H1 (cell line): ENCODE measurements at regions not wholly inside any gene's neighbourhood (a gene's known extent, or its start where the extent isn't known, plus 50 kb on each side); places are given as distances from the start of the nearest gene placed in this dataset.

ENCODE experiments used
- CEBPB ChIP-seq: IDR thresholded peaks from 2 replicates; pipeline ENCODE4 v1.6.1; 2012; ENCODE audit warnings: low read depth, low read length
- CREB1 ChIP-seq: IDR thresholded peaks from 2 replicates; pipeline ENCODE4 v1.6.1; 2012; ENCODE audit warnings: inconsistent platforms
- EP300 ChIP-seq, 2 experiments: IDR thresholded peaks; 1 replicate in 1 of 2; 2 replicates in 1 of 2; pipeline ENCODE4 v1.6.1; 2011 to 2012; ENCODE audit warnings: low read depth in 2 of 2, low read length in 2 of 2, mild to moderate bottlenecking in 2 of 2, borderline replicate concordance in 1 of 2, inconsistent platforms in 1 of 2, moderate library complexity in 1 of 2
- EZH2 ChIP-seq: fragments of 200-600 bp; sonication (generic); IDR thresholded peaks from 2 replicates; pipeline ENCODE4 v1.7.1; 2012; ENCODE audit warnings: low read depth, mild to moderate bottlenecking, moderate library complexity, low read length, inconsistent platforms; ENCODE audit not compliant: severe bottlenecking
- FOSL1 ChIP-seq: IDR thresholded peaks from 2 replicates; pipeline ENCODE4 v1.6.1; 2011; ENCODE audit warnings: mild to moderate bottlenecking, low read depth, low read length, moderate library complexity; ENCODE audit not compliant: insufficient read depth
- GTF2F1 ChIP-seq: IDR thresholded peaks from 2 replicates; pipeline ENCODE4 v1.6.1; 2012; ENCODE audit warnings: low read depth, low read length, improper control_type of control experiment, borderline replicate concordance
- JUND ChIP-seq: IDR thresholded peaks from 2 replicates; pipeline ENCODE4 v1.6.1; 2011; ENCODE audit warnings: mild to moderate bottlenecking, improper control_type of control experiment, low read length
- POLR2A ChIP-seq, 2 experiments: IDR thresholded peaks; 1 replicate in 1 of 2; 2 replicates in 1 of 2; pipeline ENCODE4 v1.6.1; 2011; ENCODE audit warnings: low read depth in 2 of 2, low read length in 2 of 2, mild to moderate bottlenecking in 2 of 2; ENCODE audit errors: control extremely low read depth in 1 of 2
- SP2 ChIP-seq: IDR thresholded peaks from 2 replicates; pipeline ENCODE4 v1.6.1; 2012; ENCODE audit warnings: mild to moderate bottlenecking, low read length, inconsistent platforms
- TEAD4 ChIP-seq: IDR thresholded peaks from 2 replicates; pipeline ENCODE4 v1.6.1; 2012; ENCODE audit warnings: low read depth, low read length, inconsistent platforms, mixed read lengths
- YY1 ChIP-seq: IDR thresholded peaks from 2 replicates; pipeline ENCODE4 v1.6.1; 2011; ENCODE audit warnings: low read depth, mild to moderate bottlenecking, low read length
- TF ChIP-seq, protein P1 (sequence below), 3 experiments: IDR thresholded peaks; 1 replicate in 2 of 3; 2 replicates in 1 of 3; pipeline versions ENCODE4 v1.5.1 to v1.6.1; 2011; ENCODE audit warnings: low read length in 3 of 3, mild to moderate bottlenecking in 3 of 3, inconsistent platforms in 2 of 3, low read depth in 1 of 3, moderate library complexity in 1 of 3; ENCODE audit not compliant: insufficient read depth in 1 of 3; ENCODE audit errors: control extremely low read depth in 1 of 3

DNA sequence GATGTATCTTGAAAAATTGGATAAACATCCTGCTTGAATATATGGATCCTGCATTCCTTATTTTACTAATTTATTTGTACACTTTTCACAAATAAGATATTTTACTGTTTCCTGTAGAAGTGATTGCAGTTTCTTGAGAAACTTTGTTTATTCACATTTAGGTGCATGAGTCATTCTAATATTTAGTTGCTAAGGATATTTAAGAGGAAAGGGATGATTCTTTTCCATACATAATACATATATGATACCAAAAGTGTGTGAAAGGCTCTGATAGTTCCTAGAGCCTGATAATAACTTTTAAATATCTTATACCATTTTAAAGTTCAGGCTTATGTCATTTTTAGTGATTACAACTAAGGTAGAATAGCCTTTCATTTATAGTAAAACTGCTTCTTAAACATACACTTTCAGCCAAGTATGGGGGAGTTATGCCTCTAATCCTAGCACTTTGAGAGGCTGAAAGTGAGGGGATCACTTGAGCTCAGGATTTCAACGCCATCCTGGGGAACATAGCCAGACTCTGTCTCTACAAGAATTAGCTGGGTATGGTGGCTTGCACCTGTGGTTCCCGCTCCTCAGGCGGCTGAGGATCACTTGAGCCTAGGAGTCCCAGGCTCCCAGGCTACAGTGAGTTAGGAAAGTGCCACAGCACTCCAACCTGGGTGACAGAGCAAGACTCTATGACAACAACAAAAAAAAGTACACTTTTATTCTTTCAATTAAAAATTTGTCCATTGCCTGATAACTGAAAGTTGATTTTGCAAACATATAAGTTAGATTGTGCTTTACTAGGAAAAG is 262.6 kb upstream of the LRIG3 start:
- TF ChIP-seq JUND = no peak
- TF ChIP-seq, protein P1, sequence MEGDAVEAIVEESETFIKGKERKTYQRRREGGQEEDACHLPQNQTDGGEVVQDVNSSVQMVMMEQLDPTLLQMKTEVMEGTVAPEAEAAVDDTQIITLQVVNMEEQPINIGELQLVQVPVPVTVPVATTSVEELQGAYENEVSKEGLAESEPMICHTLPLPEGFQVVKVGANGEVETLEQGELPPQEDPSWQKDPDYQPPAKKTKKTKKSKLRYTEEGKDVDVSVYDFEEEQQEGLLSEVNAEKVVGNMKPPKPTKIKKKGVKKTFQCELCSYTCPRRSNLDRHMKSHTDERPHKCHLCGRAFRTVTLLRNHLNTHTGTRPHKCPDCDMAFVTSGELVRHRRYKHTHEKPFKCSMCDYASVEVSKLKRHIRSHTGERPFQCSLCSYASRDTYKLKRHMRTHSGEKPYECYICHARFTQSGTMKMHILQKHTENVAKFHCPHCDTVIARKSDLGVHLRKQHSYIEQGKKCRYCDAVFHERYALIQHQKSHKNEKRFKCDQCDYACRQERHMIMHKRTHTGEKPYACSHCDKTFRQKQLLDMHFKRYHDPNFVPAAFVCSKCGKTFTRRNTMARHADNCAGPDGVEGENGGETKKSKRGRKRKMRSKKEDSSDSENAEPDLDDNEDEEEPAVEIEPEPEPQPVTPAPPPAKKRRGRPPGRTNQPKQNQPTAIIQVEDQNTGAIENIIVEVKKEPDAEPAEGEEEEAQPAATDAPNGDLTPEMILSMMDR (IDR thresholded peaks at IDR 0.05; ENCODE audit: control extremely low read depth in 1 of 3, insufficient read depth in 1 of 3, low read depth in 1 of 3, low read length in 3 of 3) = no peak
- no peak for TF ChIP-seq CEBPB
- TF ChIP-seq POLR2A (IDR thresholded peaks at IDR 0.05; ENCODE audit: control extremely low read depth in 1 of 2, low read depth in 2 of 2, low read length in 2 of 2) = no peak
- no peak for TF ChIP-seq EZH2
- no peak for TF ChIP-seq SP2
- TF ChIP-seq YY1 = no peak
- TF ChIP-seq GTF2F1 = no peak
- TF ChIP-seq EP300 (IDR thresholded peaks at IDR 0.05; ENCODE audit: borderline replicate concordance in 1 of 2, low read depth in 2 of 2, low read length in 2 of 2) = no peak
- TF ChIP-seq FOSL1 = no peak
- no peak for TF ChIP-seq TEAD4
- no peak for TF ChIP-seq CREB1
